Mesendoderm (in vitro differentiated cells): ENCODE measurements at regions not wholly inside any gene's neighbourhood (a gene's known extent, or its start where the extent isn't known, plus 50 kb on each side); places are given as distances from the start of the nearest gene placed in this dataset.

Experiments
- DNase-seq: peaks from one replicate; pipeline ENCODE4 v3.0.0; 2013
- H2AK5ac ChIP-seq: 2 replicates; pipeline ENCODE4 v1.6.1; 2013; ENCODE audit warnings: low read length, inconsistent platforms
- H2BK120ac ChIP-seq: 2 replicates; pipeline ENCODE4 v1.6.1; 2013; ENCODE audit warnings: low read depth, mild to moderate bottlenecking, low read length, moderate library complexity, mixed read lengths
- H2BK15ac ChIP-seq: replicated peaks from 2 replicates; pipeline ENCODE4 v1.6.1; 2013; ENCODE audit warnings: low read depth, mild to moderate bottlenecking, moderate library complexity
- H2BK5ac ChIP-seq: 2 replicates; pipeline ENCODE4 v1.6.1; 2013; ENCODE audit warnings: low read length, inconsistent platforms
- H3K18ac ChIP-seq: 2 replicates; pipeline ENCODE4 v1.6.1; 2013; ENCODE audit warnings: mild to moderate bottlenecking, low read length, mixed read lengths
- H3K23ac ChIP-seq: one replicate; pipeline ENCODE4 v1.6.1; 2013; ENCODE audit warnings: low read length
- H3K27ac ChIP-seq: 2 replicates; pipeline ENCODE4 v1.5.1; 2013; ENCODE audit warnings: low read depth, mild to moderate bottlenecking, inconsistent platforms, low read length, moderate library complexity
- H3K27me3 ChIP-seq: 2 replicates; pipeline ENCODE4 v1.6.1; 2013; ENCODE audit warnings: low read length, control low read depth, mild to moderate bottlenecking, inconsistent platforms; ENCODE audit not compliant: insufficient read depth, poor library complexity
- H3K36me3 ChIP-seq: 2 replicates; pipeline ENCODE4 v1.6.1; 2013; ENCODE audit warnings: low read length, inconsistent platforms; ENCODE audit not compliant: control insufficient read depth, insufficient read depth
- H3K4ac ChIP-seq: one replicate; pipeline ENCODE4 v1.6.1; 2013; ENCODE audit warnings: low read depth, mild to moderate bottlenecking, low read length, moderate library complexity
- H3K4me1 ChIP-seq: 2 replicates; pipeline ENCODE4 v1.6.1; 2013; ENCODE audit warnings: low read depth, low read length, inconsistent platforms; ENCODE audit not compliant: control insufficient read depth
- H3K4me2 ChIP-seq: 2 replicates; pipeline ENCODE4 v1.6.1; 2013; ENCODE audit warnings: low read length
- H3K4me3 ChIP-seq: 2 replicates; pipeline ENCODE4 v1.5.1; 2013; ENCODE audit warnings: mild to moderate bottlenecking, low read length
- H3K56ac ChIP-seq: one replicate; pipeline ENCODE4 v1.6.1; 2013; ENCODE audit warnings: low read length
- H3K79me1 ChIP-seq: 2 replicates; pipeline ENCODE4 v1.6.1; 2013; ENCODE audit warnings: low read length, inconsistent platforms
- H3K79me2 ChIP-seq: 2 replicates; pipeline ENCODE4 v1.6.1; 2013; ENCODE audit warnings: mild to moderate bottlenecking, low read length; ENCODE audit not compliant: control insufficient read depth, insufficient read depth
- H3K9ac ChIP-seq: 2 replicates; pipeline ENCODE4 v1.6.1; 2013; ENCODE audit warnings: low read length, inconsistent platforms
- H4K5ac ChIP-seq: one replicate; pipeline ENCODE4 v1.6.1; 2013; ENCODE audit warnings: low read length
- H4K8ac ChIP-seq: one replicate; pipeline ENCODE4 v1.6.1; 2013; ENCODE audit warnings: low read depth, mild to moderate bottlenecking, control low read depth, low read length, moderate library complexity
- WGBS: extraction: QIAGEN DNeasy Blood & Tissue Kit; methylation state at CpG from one replicate; pipeline ENCODE4 v1.1.7; 2013; ENCODE audit warnings: low lambda C conversion rate, missing lambda C conversion rate; ENCODE audit not compliant: insufficient coverage; ENCODE audit errors: extremely low coverage; 5-methylcytosine and 5-hydroxymethylcytosine counted together

DNA sequence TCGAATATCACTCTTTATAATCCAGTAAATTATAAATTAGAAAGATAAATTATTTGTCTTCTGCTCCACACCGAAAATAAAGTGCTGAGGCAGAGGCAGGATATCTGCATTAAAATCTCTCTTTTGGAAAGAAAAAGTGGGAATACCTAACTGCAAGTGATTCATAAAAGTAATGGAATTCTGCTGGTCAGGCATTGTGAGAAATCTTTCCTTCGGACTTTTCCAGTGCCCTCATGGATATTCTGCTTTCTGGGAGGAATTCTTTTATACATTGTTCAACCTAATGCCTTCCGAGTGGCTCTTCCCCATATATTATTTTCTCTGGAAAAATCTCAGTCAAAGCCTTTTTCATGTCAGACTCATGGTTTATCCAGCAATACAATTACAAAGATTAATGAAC lies 158.3 kb upstream of the RNPC3 start:
- no CpG with 5 or more reads among the region's 4 CpGs for WGBS
- no peak overlapping the region for H4K8ac ChIP-seq
- no peak overlapping the region for H2BK120ac ChIP-seq
- H3K4me1 ChIP-seq = no peaks in the 10 kb centered on the region
- no peaks in the 10 kb centered on the region for H3K79me1 ChIP-seq
- no peak overlapping the region for H4K5ac ChIP-seq
- H3K27me3 ChIP-seq = no peaks in the 10 kb centered on the region
- no peak overlapping the region for H2AK5ac ChIP-seq
- H3K9ac ChIP-seq = no peak overlapping the region
- H3K27ac ChIP-seq = no peak overlapping the region
- H3K4me2 ChIP-seq = no peak overlapping the region
- no peak for DNase-seq
- H3K4ac ChIP-seq = no peak overlapping the region
- no peak overlapping the region for H3K4me3 ChIP-seq
- no peaks in the 10 kb centered on the region for H3K79me2 ChIP-seq
- no peak overlapping the region for H3K23ac ChIP-seq
- H3K56ac ChIP-seq = no peak overlapping the region
- no peaks in the 10 kb centered on the region for H3K36me3 ChIP-seq
- no peak overlapping the region for H3K18ac ChIP-seq
- H2BK5ac ChIP-seq = no peak overlapping the region
- no peak overlapping the region for H2BK15ac ChIP-seq

DNA sequence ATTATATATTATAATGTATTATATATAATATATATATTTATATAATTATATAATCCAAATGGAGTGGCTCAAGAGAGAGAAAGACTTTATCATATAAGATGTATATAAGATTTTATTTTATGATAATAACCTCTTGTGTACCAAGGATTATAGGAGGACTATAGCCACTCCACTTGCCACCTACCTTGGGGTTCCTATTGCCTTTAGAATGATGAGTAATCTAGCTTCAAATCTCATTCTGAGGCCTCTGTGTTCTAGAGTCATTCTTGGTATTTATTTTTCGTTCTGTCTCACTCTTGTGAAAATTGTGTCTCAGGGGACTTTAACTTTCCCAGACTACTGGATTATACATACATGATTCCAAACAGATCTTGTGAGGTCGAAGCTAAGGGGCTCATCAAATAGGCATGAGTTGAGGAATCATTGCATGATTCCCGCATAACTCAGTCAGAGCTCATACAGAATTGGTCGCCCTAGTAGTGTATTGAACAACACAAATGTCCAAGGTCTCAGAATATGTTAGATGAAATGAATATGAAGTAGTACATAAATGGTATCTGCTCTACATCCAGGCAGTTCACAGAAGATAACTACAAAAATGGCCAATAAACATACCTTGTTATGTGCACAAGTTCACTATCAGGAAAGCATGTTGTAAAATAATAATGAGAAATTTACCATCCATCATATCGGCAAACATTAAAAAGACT lies 159.5 kb upstream of the RNPC3 start:
- DNase-seq = no peak
- no peak overlapping the region for H4K8ac ChIP-seq
- no peak overlapping the region for H3K56ac ChIP-seq
- no peaks in the 10 kb centered on the region for H3K36me3 ChIP-seq
- no peak overlapping the region for H3K4me2 ChIP-seq
- no peak overlapping the region for H2BK5ac ChIP-seq
- no peaks in the 10 kb centered on the region for H3K4me1 ChIP-seq
- no peaks in the 10 kb centered on the region for H3K27me3 ChIP-seq
- H3K27ac ChIP-seq = no peak overlapping the region
- H3K4me3 ChIP-seq = no peak overlapping the region
- WGBS = no CpG with 5 or more reads among the region's 5 CpGs
- H3K79me1 ChIP-seq = no peaks in the 10 kb centered on the region
- no peaks in the 10 kb centered on the region for H3K79me2 ChIP-seq
- no peak overlapping the region for H3K4ac ChIP-seq
- no peak overlapping the region for H2BK15ac ChIP-seq
- no peak overlapping the region for H2BK120ac ChIP-seq
- no peak overlapping the region for H3K18ac ChIP-seq
- H2AK5ac ChIP-seq = no peak overlapping the region
- H3K9ac ChIP-seq = no peak overlapping the region
- H3K23ac ChIP-seq = no peak overlapping the region
- H4K5ac ChIP-seq = no peak overlapping the region

DNA sequence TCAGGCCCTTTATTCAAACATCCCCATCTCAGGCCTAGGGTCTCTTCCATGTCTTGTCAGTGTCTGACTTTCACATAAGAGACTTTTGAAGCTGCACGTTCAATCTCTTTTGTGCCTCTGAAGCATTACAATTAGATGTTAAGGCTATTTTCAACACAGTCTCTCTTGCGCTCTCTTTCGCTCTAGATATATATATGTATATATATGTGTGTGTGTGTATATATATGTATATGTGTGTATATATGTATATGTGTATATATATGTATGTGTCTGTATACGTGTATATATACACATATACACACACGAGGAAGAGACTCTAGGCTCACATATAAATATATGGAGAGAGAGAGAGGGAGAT lies 162.5 kb upstream of the RNPC3 start:
- H2AK5ac ChIP-seq = no peak overlapping the region
- no peaks in the 10 kb centered on the region for H3K4me1 ChIP-seq
- WGBS = no CpG with 5 or more reads among the region's 5 CpGs
- H3K27ac ChIP-seq = no peak overlapping the region
- H3K79me1 ChIP-seq = no peaks in the 10 kb centered on the region
- H2BK15ac ChIP-seq = no peak overlapping the region
- H2BK120ac ChIP-seq = no peak overlapping the region
- no peak overlapping the region for H4K8ac ChIP-seq
- H3K4ac ChIP-seq = no peak overlapping the region
- H3K9ac ChIP-seq = no peak overlapping the region
- H3K56ac ChIP-seq = no peak overlapping the region
- no peak overlapping the region for H3K18ac ChIP-seq
- no peaks in the 10 kb centered on the region for H3K27me3 ChIP-seq
- DNase-seq = no peak
- no peak overlapping the region for H4K5ac ChIP-seq
- H3K4me2 ChIP-seq = no peak overlapping the region
- H3K4me3 ChIP-seq = no peak overlapping the region
- H3K36me3 ChIP-seq = no peaks in the 10 kb centered on the region
- no peak overlapping the region for H2BK5ac ChIP-seq
- no peak overlapping the region for H3K23ac ChIP-seq
- no peaks in the 10 kb centered on the region for H3K79me2 ChIP-seq

DNA sequence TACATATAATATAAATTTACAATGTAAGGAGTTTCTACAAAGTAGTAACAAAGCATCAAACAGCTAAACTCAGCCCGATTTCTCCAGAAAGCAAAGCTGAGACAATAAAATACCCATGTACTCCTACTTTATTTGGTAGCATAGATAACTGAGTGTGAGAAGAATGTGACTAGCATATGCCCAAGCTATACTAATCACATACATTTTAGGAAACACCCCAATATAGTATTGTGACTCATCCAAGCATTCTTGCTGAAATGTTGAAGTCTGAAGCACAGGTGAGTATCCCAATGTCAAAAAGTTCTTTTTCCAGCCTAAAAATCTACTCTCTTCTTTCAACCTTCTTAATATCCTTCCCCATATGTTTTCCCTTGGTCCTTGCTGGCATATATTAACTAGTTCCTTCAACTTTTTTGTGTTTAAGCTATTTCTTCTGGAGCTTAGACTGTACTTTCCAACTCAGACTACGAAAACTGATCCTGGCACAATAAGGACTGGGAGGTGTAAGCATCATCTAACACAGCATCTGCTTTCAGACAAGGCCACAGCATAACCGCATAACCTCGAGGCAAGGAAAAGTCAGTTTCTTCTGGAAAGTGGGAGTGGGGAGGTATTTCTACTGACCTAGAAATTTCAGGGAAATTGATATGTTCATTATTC lies 163.0 kb upstream of the RNPC3 start:
- no peaks in the 10 kb centered on the region for H3K4me1 ChIP-seq
- H3K27ac ChIP-seq = no peak overlapping the region
- no peak overlapping the region for H3K4me3 ChIP-seq
- H2BK120ac ChIP-seq = no peak overlapping the region
- H3K18ac ChIP-seq = no peak overlapping the region
- H3K9ac ChIP-seq = no peak overlapping the region
- no peak overlapping the region for H2BK5ac ChIP-seq
- H4K8ac ChIP-seq = no peak overlapping the region
- no peaks in the 10 kb centered on the region for H3K27me3 ChIP-seq
- H3K4me2 ChIP-seq = no peak overlapping the region
- no peaks in the 10 kb centered on the region for H3K36me3 ChIP-seq
- H2AK5ac ChIP-seq = no peak overlapping the region
- H3K23ac ChIP-seq = no peak overlapping the region
- H3K79me2 ChIP-seq = no peaks in the 10 kb centered on the region
- no peak overlapping the region for H3K4ac ChIP-seq
- H3K79me1 ChIP-seq = no peaks in the 10 kb centered on the region
- no peak overlapping the region for H4K5ac ChIP-seq
- no peak overlapping the region for H2BK15ac ChIP-seq
- no CpG with 5 or more reads among the region's 4 CpGs for WGBS
- no peak for DNase-seq
- no peak overlapping the region for H3K56ac ChIP-seq

DNA sequence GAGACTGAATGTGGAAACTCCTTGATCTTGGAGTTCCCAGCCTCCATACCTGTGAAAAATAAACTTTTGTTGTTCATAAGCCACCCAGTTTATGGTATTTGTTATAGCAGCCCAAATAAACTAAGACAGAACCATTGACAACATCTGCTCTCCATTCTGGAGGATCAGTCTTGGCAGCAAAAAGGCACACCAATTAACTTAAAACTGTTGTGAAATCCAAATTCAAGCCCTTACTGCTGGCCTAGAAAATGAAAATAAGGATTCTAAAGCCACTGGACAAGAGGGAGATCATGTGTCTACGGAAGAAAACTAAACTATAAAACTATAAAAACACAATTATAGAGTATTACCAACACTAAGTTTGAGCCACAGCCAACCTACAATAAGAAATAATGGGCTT lies 172.1 kb upstream of the RNPC3 start:
- Histone ChIP-seq H3K18ac (no peak overlapping the region), H3K56ac (no peak overlapping the region), H3K23ac (no peak overlapping the region), H3K4me2 (no peak overlapping the region), H4K8ac (no peak overlapping the region), H3K27me3 (no peaks in the 10 kb centered on the region), H3K4me3 (no peak overlapping the region), H3K4ac (no peak overlapping the region), H3K27ac (no peak overlapping the region), H4K5ac (no peak overlapping the region), H2BK5ac (no peak overlapping the region), H3K79me1 (no peaks in the 10 kb centered on the region), H2BK120ac (no peak overlapping the region), H3K79me2 (no peaks in the 10 kb centered on the region), H2BK15ac (no peak overlapping the region), H2AK5ac (no peak overlapping the region), H3K36me3 (no peaks in the 10 kb centered on the region), H3K9ac (no peak overlapping the region), H3K4me1 (no peaks in the 10 kb centered on the region)
- WGBS = no CpG with 5 or more reads among the region's 1 CpG
- DNase-seq = no peak

DNA sequence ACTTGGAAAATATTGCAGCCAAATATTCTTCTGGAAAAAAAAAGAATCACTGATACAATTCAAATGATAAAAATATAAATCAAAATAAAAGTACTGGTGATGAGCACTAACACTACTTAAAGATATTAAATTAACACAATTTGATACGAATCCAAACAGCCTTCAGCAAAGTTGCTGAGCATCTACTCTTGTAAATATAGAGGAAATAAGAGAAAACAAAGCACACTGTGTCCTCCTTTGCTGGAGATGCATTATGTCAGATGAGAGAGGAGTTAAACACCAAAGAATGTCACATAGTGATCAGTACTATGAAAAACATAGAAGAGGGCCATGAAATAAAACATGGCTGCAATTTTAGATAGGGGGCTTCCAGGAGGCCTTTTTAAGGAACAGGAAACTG lies 177.4 kb upstream of the RNPC3 start:
- Histone ChIP-seq H3K4me2 (no peak overlapping the region), H3K27ac (no peak overlapping the region), H3K9ac (no peak overlapping the region), H3K18ac (no peak overlapping the region), H2AK5ac (no peak overlapping the region), H2BK120ac (no peak overlapping the region), H2BK15ac (no peak overlapping the region), H3K79me2 (no peaks in the 10 kb centered on the region), H3K4me3 (no peak overlapping the region), H3K36me3 (no peaks in the 10 kb centered on the region), H2BK5ac (no peak overlapping the region), H3K4me1 (no peaks in the 10 kb centered on the region), H3K27me3 (no peaks in the 10 kb centered on the region), H3K4ac (no peak overlapping the region), H3K56ac (no peak overlapping the region), H3K79me1 (no peaks in the 10 kb centered on the region), H4K8ac (no peak overlapping the region), H4K5ac (no peak overlapping the region), H3K23ac (no peak overlapping the region)
- no peak for DNase-seq
- no CpG with 5 or more reads among the region's 1 CpG for WGBS
